ENCODE measurements at regions not wholly inside any gene's neighbourhood (a gene's known extent, or its start where the extent isn't known, plus 50 kb on each side); places are given as distances from the start of the nearest gene placed in this dataset.

DNA sequence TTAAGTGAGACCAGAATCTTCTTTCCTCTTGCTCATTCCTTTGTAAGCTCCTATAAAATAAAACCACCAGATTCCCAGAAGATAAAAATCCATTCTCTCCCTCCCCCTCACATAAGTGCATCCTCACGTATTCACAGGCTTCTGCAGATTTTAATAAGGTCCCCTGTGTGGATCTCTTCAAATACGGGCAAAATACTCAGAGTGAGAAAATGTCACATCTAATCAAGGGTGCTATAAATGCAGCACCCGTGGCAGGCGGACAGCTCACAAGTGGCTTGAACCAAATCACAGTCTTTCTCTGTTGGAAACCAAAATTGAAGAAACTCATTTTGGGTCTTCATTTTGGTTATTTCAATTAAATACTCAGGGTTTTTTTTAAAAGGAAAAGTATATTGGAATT, 212.9 kb upstream of the CMC1 start:
- no peaks in the 10 kb centered on the region for H3K27me3 ChIP-seq (ENCODE audit: control insufficient read depth, insufficient read depth, low read length)
- TF ChIP-seq CTCF (IDR thresholded peaks at IDR 0.05; ENCODE audit: insufficient read depth, low read length, poor library complexity, severe bottlenecking) = no peak

GRCh38 chr3:28033059-28033784, 208.2 kb upstream of the CMC1 start:
- DNase-seq (ENCODE audit: low read depth) = no peak
- no peak for TF ChIP-seq CTCF (IDR thresholded peaks at IDR 0.05; ENCODE audit: insufficient read depth, low read length, poor library complexity, severe bottlenecking)
- Histone ChIP-seq H3K4me3 (ENCODE audit: low read depth, low read length) (no peak overlapping the region), H3K27me3 (ENCODE audit: control insufficient read depth, insufficient read depth, low read length) (no peaks in the 10 kb centered on the region), H3K36me3 (ENCODE audit: control insufficient read depth, insufficient read depth, low read length) (no peaks in the 10 kb centered on the region)

More for the DNA sequence above, 212.9 kb upstream of the CMC1 start:
- Histone ChIP-seq H3K4me3 (ENCODE audit: low read depth, low read length) (no peak overlapping the region), H3K36me3 (ENCODE audit: control insufficient read depth, insufficient read depth, low read length) (no peaks in the 10 kb centered on the region)
- no peak for DNase-seq (ENCODE audit: low read depth)

DNA sequence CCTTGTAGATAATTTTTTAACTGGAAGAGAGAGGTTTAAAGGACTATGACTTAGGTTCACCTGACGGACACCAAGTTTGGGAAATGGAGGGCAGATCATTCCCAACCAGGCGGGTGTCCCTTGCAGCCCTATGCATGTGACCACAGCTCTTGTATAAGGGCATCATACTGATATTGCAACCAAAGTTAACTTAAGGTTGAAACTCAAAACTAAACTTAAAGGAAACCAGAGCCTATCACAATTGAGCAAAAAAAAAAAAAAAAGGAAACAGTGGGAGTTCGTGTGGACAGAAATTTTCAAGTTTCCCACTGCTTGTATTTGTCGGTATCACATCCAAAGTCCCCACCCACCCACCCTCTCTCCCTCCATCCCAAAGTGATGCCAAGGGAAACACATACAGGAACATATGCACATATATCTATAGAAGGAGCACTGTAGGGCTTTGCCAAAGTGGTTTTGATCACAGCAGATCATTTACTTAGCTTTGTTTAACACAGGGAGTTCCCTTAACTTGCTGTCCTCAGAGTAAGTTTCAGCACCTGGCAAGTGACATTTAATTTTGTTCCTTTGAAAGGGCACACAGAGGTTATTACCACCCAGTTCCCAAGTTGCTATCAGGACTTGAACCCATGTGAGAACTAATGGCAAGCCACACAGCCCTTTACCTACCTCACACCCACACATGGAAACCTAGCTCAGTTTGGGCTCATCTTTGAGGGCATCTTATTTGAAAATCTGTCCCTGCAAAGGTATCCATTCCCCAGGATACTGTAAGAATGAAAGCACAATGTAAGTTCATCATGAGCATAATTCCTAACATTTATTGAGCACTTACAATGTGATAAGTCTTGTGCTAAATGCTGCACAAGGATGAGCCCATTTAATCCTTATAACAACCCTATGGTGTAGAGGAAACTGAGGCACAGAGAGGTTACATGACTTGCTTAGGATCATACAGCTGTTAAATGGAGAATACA, 204.5 kb upstream of the CMC1 start:
- DNase-seq (ENCODE audit: low read depth) = no peak
- Histone ChIP-seq H3K36me3 (ENCODE audit: control insufficient read depth, insufficient read depth, low read length) (no peaks in the 10 kb centered on the region), H3K27me3 (ENCODE audit: control insufficient read depth, insufficient read depth, low read length) (no peaks in the 10 kb centered on the region), H3K4me3 (ENCODE audit: low read depth, low read length) (no peak overlapping the region)
- no peak for TF ChIP-seq CTCF (IDR thresholded peaks at IDR 0.05; ENCODE audit: insufficient read depth, low read length, poor library complexity, severe bottlenecking)

DNA sequence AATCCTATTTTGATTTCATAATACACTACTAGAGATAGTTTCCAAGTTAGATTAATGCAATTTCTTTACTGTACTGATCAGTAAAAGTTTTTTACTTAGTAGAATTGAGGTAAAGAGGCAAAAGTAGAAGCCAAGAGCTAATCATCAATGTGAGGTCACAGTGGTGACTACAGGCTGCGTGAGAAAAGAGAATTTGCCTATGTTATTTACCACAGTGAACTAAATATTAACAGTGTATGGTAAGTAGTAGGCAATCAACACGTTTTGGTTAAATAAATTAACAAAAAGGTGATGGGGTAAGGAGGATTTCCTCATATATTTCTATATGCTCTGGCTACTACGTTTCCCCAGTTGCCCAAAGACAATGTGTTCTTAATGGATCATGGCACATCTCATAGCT, 202.2 kb upstream of the CMC1 start:
- Histone ChIP-seq H3K27me3 (ENCODE audit: control insufficient read depth, insufficient read depth, low read length) (no peaks in the 10 kb centered on the region), H3K4me3 (ENCODE audit: low read depth, low read length) (no peak overlapping the region), H3K36me3 (ENCODE audit: control insufficient read depth, insufficient read depth, low read length) (no peaks in the 10 kb centered on the region)
- no peak for TF ChIP-seq CTCF (IDR thresholded peaks at IDR 0.05; ENCODE audit: insufficient read depth, low read length, poor library complexity, severe bottlenecking)
- no peak for DNase-seq (ENCODE audit: low read depth)

GRCh38 chr3:28039829-28040228, 201.6 kb upstream of the CMC1 start:
- no peak for TF ChIP-seq CTCF (IDR thresholded peaks at IDR 0.05; ENCODE audit: insufficient read depth, low read length, poor library complexity, severe bottlenecking)
- no peak overlapping the region for H3K4me3 ChIP-seq (ENCODE audit: low read depth, low read length)
- DNase-seq (ENCODE audit: low read depth) = no peak
- no peaks in the 10 kb centered on the region for H3K27me3 ChIP-seq (ENCODE audit: control insufficient read depth, insufficient read depth, low read length)
- no peaks in the 10 kb centered on the region for H3K36me3 ChIP-seq (ENCODE audit: control insufficient read depth, insufficient read depth, low read length)
